ENCODE measurements at regions not wholly inside any gene's neighbourhood (a gene's known extent, or its start where the extent isn't known, plus 50 kb on each side); places are given as distances from the start of the nearest gene placed in this dataset.

- DNase-seq (ENCODE audit: low read depth in 2 of 2), result no peak
These were observed 510.6 kb upstream of the CNKSR2 start for GRCh38 chrX:20863649-20864048.

GRCh38 chrX:20861113-20861512 is 513.1 kb upstream of the CNKSR2 start:
- no peak for DNase-seq (ENCODE audit: low read depth in 2 of 2)

GRCh38 chrX:20857746-20858145 is 516.5 kb upstream of the CNKSR2 start:
- no peak for DNase-seq (ENCODE audit: low read depth in 2 of 2)

- DNase-seq (ENCODE audit: low read depth in 2 of 2), result no peak
These were observed 535.7 kb upstream of the CNKSR2 start for GRCh38 chrX:20838477-20838876.

GRCh38 chrX:20829665-20830491 is 544.3 kb upstream of the CNKSR2 start:
- no peak for DNase-seq (ENCODE audit: low read depth in 2 of 2)

- DNase-seq (ENCODE audit: low read depth in 2 of 2), result no peak
These were observed 548.2 kb upstream of the CNKSR2 start for GRCh38 chrX:20825984-20826383.

GRCh38 chrX:20803971-20804370 is 537.3 kb upstream of the RPS6KA3 start:
- no peak for DNase-seq (ENCODE audit: low read depth in 2 of 2)

- no peak for DNase-seq (ENCODE audit: low read depth in 2 of 2)
These were observed 535.3 kb upstream of the RPS6KA3 start for GRCh38 chrX:20802036-20802435.

GRCh38 chrX:20796450-20796849 is 529.7 kb upstream of the RPS6KA3 start:
- DNase-seq (ENCODE audit: low read depth in 2 of 2), result no peak

GRCh38 chrX:20789103-20789502 is 522.4 kb upstream of the RPS6KA3 start:
- no peak for DNase-seq (ENCODE audit: low read depth in 2 of 2)

- no peak for DNase-seq (ENCODE audit: low read depth in 2 of 2)
These were observed 500.6 kb upstream of the RPS6KA3 start for GRCh38 chrX:20767346-20767745.

- DNase-seq (ENCODE audit: low read depth in 2 of 2), result no peak
These were observed 489.9 kb upstream of the RPS6KA3 start for GRCh38 chrX:20756585-20756984.

- no peak for DNase-seq (ENCODE audit: low read depth in 2 of 2)
These were observed 486.4 kb upstream of the RPS6KA3 start for GRCh38 chrX:20753076-20753475.

GRCh38 chrX:20746690-20747089 is 480.0 kb upstream of the RPS6KA3 start:
- no peak for DNase-seq (ENCODE audit: low read depth in 2 of 2)

- no peak for DNase-seq (ENCODE audit: low read depth in 2 of 2)
These were observed 476.3 kb upstream of the RPS6KA3 start for GRCh38 chrX:20743046-20743445.

GRCh38 chrX:20742106-20742505 is 475.4 kb upstream of the RPS6KA3 start:
- DNase-seq (ENCODE audit: low read depth in 2 of 2), result no peak

- DNase-seq (ENCODE audit: low read depth in 2 of 2), result no peak
These were observed 473.7 kb upstream of the RPS6KA3 start for GRCh38 chrX:20740443-20740842.

- DNase-seq (ENCODE audit: low read depth in 2 of 2), result no peak
These were observed 472.5 kb upstream of the RPS6KA3 start for GRCh38 chrX:20739038-20739745.

- no peak for DNase-seq (ENCODE audit: low read depth in 2 of 2)
These were observed 462.7 kb upstream of the RPS6KA3 start for GRCh38 chrX:20729416-20729815.

- DNase-seq (ENCODE audit: low read depth in 2 of 2), result no peak
These were observed 460.7 kb upstream of the RPS6KA3 start for GRCh38 chrX:20727447-20727846.

GRCh38 chrX:20720954-20721626 is 454.4 kb upstream of the RPS6KA3 start:
- no peak for DNase-seq (ENCODE audit: low read depth in 2 of 2)

- DNase-seq (ENCODE audit: low read depth in 2 of 2), result no peak
These were observed 452.1 kb upstream of the RPS6KA3 start for GRCh38 chrX:20718592-20719380.

All from dermis microvascular lymphatic vessel endothelial cell (primary cell).